ENCODE measurements at regions not wholly inside any gene's neighbourhood (a gene's known extent, or its start where the extent isn't known, plus 50 kb on each side); places are given as distances from the start of the nearest gene placed in this dataset.
"Not testable (repeated sequence)": the region's sequence is repeated elsewhere in the genome, so short reads cannot be mapped to it uniquely, and the experiment has no call there.

DNA sequence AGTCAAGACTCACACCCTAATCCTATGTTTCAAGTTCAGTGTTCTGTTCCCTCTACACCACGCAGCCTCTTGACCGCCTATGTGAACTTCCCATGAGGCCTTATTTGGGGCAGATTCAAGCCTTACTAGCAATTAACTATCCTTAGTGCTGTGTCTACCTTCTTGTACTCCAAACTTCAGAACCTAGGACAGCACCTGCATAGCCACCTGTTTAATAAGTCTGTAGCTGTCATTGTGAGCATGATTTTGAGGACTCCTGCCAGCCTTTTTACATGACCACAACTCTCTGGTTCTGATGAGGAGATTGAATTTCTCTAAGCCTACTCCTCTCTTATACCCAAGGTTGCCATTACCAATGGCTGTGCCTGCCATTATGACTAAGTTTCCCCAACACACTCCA, 50.8 kb upstream of the PCSK1 start:
- peak in 2 of 3 donors; percentile 8 to 23 for DNase-seq

DNA sequence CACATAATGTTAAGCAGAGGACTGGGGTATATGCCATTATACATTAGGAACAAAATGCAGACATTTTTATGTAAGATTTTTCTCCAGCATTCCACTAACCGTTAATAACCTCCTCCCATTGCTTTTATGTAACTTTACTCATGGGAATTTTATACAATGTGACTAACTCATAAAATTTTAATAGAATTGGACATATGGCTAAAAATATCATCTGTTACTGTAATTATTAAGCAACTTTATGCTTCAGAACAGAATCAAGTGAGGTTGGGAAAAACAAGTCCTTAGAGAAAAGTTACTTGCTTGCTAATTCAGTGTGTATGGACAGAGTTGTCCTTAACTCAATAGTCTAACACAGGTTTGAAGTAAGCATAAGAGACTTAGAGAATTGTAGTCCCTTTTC, 54.8 kb upstream of the PCSK1 start:
- DNase-seq = no peak

DNA sequence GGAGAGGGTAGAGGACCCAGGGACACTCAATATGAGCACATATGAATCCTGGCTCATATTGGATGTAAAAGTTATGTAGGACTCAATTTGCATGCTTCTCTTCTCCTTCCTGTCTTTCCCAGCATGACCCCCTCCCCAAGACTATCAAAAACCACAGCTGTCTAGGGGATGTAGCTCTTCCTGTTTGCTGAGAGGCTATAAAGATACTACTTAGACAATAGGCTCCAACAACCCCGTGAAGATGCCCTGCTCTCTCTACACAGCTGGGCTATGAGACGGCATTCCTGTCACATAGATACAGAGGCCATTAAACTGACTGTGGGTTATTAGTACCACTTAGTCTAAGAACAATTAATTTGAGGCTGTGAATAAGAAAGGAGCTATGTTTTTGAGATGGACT, 56.5 kb upstream of the PCSK1 start:
- DNase-seq = no peak

DNA sequence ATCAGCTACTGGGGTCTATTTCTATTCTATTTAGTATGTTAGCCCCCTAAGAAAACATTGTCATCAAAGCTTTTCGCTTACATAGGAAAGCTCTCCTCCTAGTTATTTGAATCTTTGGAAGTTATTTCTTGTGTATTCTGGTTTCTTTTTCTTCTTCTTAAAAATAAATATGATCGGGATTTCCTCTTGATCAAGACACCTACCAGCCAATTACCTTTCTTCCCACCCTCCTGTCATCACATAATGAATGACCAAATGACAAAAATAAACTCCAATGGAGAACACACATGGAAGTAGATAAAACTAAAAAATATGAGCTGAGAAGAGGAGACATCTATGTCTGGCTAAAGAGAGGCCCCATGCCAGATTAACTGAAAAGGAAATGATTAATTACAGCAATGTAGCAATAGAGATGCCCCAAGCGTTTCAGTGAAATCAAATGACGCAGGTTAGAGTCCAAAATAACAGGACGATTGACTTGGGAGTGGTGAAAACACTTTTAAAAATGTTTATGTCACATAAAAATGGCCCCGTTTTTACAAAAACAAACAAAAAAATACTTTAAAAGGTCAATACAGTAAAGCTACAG, 59.5 kb upstream of the PCSK1 start:
- no peak for DNase-seq

DNA sequence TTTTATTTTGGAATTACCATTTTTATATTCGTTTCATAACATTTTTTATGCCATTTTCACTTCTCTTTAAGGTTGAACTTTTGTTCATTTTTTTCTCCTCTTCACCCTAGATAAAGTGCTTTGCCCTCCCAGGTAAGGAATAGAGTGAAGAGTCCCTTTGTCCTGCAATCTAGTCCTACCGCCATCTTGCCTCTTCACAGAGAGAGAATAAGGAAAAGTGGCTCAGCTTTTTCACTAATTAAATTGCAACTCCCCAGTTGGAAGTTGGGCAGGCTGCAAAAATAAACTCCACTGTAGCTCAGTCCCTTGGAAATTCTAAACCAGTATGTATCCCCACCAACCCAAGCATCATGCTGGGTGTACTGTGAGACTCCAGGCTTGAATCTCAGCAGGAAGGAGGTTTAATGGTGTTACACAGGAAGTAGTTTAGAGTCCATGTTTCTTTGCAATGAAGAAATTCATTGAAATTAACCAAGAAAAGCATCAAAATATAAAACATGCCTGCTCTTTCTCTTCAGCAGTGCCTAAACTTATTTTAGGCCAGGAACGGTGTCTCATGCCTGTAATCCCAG, 60.3 kb upstream of the PCSK1 start:
- DNase-seq = no peak

DNA sequence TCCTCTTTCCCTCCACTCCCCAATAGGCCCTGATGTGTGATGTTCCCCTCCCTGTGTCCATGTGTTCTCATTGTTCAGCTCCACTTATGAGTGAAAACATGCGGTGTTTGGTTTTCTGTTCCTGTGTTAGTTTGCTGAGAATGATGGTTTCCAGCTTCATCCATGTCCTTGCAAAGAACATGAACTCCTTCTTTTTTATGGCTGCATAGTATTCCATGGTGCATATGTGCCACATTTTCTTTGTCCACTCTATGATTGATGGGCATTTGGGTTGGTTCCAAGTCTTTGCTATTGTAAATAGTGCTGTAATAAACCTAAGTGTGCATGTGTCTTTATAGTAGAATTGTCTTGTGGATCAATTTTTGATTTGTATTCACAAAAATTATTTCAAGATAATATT, 62.4 kb upstream of the PCSK1 start:
- DNase-seq = not testable (repeated sequence)

DNA sequence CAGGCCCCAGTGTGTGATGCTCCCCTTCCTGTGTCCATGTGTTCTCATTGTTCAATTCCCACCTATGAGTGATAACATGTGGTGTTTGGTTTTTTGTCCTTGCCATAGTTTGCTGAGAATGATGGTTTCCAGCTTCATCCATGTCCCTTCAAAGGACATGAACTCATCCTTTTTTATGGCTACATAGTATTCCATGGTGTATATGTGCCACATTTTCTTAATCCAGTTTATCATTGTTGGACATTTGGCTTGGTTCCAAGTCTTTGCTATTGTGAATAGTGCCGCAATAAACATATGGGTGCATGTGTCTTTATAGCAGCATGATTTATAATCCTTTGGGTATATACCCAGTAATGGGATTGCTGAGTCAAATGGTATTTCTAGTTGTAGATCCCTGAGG, 64.0 kb upstream of the PCSK1 start:
- DNase-seq = not testable (repeated sequence)

DNA sequence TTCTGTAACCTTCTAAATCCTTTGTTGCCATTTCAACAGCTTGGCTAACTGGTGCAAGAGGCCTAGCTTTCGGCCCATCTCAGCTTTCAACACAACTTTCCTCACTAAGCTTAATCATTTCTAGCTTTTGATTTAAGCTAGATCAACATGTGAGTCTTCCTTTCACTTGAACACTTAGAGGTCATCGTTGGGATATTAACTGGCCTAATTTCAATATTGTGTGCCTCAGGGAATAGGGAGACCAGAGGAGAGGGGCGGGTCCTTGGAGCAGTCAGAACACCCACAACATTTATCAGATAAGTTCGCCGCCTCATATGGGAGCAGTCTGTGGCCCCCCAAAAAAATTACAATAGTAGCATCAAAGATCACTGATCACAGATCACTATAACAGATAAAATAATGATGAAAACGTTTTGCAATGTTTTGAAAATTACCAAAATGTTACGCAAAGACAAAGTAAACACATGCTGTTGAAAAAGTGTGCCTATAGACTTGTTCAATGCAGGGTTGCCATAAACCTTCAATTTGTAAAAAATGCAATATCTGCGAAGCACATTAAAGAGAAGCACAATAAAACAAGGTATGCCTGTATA, 66.8 kb upstream of the PCSK1 start:
- no peak for DNase-seq

DNA sequence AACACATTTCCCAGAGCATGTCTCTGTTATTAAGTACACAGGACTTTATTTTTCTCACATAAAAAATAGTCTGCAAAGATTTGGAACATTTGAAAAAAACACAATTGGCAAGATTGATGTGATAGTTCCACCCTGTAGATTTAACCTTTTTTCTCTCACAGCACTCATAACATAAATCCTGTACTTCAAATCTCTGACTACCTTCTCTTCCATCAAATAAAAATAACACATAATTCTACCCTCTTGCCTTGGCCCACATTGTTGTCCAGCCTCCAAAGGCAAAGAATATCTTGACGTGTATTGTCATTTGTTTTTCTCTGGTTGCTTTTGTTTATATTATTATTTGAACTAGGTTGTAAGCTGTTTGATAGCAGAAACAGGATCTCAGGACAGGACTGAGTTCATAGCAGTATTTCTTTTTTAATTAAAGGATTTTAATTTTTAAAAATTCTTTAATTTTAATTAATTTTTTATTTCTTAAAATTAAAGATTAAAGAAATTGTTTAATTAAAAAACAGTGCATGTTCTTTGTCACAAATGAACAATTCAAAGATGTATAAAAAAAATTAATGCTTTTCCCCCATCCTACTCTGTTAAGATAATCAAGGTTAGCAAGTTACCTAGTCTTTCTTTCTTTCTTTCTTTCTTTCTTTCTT, 69.1 kb upstream of the PCSK1 start:
- DNase-seq = no peak

DNA sequence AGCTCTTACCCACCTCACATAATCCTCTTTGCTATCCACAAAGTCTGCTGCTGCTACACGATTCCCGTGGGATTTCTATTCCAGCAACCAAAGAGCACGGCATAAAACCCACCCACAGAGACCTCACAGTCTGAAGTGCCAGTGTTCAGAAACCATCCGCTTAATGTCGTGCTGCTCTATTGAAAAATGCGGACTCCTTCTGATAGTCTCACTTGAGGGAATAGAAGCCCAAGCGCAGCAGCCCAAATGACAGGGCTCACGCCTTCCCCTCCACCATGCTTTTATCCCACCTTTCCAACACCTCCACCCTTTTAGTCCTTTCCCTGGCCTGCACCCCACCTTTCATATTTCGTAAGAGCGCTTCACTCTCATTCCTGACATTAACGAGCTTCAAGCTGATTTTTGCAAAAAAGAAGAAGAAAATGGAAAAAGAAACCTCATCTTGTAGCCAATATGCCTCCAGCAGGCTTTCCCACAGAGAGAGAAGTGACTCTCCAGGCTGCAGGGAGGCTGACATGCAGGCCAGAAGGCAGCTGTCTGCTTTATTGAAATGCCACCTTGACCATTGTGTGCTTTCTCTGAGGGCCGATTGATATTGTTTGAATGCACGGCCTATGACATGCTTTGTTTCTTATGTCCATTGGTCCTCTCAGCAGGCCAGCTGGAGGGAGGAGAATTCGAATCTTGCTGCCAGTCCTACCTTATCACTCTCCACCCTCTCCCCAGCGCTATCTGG, 70.6 kb upstream of the PCSK1 start:
- no peak for DNase-seq

DNA sequence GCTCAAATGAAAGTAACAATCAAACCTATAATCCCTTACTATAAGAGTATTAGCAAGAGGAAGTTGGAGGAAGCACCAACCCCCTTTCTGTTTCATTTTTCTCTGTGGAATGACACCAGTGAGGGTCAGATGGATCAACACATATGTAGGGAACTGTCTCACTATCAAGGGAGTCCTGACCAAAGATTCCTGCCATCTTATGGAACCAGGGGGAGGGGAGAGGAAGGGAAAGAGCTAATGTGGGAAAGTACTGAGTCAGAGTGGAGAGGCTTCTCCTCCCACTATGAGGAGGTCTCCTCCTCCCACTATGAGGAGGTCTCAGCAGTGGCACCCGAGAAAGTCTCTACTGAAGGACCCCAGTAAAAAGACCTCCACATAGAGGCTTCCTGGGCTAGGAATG, 73.3 kb upstream of the PCSK1 start:
- no peak for DNase-seq

DNA sequence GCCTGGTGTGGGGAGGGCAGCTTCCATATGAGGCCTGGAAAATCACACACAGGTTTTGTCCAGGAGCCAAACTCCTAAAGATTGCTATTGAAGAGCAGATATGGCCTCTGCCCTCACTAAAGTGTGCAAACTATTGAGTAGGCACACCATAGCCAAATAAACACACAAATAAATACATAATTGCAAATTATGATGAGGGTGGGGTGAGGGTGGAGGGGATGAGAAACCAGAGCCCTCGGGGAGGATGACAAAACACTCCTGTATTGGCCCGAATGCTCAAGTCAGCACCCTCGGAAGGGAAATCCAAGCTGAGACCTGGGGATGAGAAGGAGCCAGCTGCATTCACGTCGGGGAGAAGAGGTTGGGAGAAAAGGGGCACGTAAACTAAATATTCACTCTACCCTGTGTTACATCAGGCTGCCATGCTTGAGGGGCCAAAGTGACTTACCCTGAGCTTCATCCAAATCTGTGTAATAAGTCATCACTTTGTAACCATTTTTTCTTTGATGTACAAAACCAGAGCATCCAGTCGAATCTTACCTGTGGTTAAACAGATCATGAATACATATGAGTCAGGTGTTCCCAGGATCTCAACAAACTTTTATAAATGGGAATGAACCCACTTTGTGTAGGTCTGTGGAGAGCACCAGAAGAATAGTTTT, 73.9 kb upstream of the PCSK1 start:
- no peak for DNase-seq

DNA sequence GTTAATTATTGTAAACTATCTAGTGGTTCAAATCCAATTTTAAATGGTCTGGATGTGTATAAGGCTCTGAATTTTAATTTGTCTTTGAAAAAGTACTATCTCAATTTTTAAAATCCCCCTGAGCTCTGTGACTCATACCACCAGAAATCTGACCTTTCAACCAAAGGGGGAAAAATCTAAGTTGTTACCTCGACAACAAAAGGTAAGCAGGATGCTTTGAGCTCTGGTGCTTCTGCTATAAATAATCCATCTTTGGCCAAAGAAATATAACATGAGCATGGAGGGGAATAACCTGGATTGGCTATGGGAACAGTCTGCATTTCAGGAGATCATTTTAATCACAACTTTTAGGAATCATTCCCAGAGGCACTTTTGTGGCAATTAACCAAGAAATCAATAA, 76.3 kb upstream of the PCSK1 start:
- DNase-seq = no peak

DNA sequence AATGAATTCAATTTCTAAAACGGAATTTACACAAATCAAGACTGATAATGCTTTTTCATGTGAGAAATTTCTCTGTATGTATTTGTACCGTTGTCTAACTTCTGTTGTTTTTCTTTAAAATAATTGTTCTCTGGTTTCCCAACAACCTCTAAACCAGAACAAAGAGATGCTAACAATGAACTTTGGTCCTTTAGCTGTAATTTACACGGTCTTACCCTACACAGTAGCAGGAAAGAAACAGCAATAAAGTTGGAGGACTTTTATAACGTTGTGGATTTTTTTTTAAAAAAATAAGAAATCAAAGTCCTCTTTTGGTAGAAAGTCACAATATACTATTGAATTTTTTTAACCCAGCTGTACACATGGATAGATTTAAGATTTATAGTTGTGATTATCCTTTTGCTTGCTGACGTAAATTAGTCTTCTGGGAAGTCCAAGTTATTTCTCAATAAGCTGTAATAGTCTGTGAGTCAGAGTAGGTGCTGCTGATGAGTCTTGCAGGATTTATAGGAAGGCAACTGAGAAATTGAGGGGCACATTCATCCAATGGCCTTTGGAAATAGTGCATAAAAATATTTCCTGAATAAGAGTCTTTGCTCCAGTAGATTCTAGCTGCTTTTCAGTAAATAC, 76.8 kb upstream of the PCSK1 start:
- DNase-seq = peak in 2 of 3 donors; percentile 19 to 88

DNA sequence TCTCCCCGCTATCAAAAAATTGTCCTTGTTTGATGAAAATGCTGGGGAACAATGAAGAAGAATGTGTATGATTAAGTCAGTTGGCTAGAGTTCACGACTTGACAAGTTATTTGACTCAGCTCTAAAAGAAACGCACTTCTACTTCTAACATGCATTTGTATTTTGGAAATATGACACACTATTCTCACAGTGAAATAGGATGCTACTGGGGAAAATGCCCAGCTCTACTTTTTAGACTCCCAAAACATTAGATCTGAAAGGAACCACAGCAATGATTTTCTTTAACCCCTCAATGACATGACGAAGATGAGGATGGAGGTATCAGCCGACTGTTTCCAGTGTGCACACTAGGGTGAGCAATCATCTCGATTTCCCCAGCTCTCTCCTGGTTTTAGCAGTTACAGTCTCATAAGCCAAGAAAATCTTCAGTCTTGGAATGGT, 83.6 kb upstream of the PCSK1 start:
- peak; percentile 18 to 43 (median 43) for DNase-seq

DNA sequence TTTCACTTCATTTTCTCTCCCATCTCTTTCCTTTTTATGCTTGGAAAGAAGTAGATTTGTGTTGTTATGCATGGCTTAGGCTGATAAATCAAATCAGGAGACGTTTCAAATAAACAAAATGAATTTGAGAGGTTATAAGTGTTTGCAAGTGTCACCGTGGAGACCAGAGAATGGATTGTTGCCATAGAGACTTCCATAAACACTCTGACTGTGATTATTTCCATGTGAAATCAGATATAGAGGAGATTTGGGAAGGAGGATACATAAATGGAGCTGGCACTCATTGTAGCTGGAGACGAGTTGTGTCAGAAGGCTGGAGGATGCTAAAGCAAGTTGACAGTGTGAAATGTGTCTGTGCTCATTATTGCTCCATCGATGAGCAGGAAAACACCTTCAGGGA, 84.2 kb upstream of the PCSK1 start:
- DNase-seq = peak; percentile 44 to 60 (median 47)

DNA sequence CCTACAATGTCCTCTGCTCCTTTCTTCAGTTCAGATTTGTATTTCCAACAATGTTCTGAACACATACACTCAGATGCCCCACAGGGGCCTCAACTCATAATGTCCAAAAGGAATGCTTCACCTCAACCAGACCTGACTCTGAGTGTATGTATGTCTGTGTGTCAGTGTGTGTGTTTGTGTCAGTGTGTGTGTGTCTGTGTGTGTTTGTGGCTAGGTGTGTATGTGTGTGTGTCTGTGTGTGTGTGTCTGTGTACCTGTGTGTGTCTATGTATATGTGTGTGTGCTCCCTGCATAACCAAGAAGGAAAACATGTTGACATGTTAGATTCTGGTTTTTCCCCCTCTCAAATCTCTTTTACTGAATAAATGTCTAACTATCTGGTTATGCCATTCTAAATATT, 87.3 kb upstream of the PCSK1 start:
- DNase-seq = no peak

DNA sequence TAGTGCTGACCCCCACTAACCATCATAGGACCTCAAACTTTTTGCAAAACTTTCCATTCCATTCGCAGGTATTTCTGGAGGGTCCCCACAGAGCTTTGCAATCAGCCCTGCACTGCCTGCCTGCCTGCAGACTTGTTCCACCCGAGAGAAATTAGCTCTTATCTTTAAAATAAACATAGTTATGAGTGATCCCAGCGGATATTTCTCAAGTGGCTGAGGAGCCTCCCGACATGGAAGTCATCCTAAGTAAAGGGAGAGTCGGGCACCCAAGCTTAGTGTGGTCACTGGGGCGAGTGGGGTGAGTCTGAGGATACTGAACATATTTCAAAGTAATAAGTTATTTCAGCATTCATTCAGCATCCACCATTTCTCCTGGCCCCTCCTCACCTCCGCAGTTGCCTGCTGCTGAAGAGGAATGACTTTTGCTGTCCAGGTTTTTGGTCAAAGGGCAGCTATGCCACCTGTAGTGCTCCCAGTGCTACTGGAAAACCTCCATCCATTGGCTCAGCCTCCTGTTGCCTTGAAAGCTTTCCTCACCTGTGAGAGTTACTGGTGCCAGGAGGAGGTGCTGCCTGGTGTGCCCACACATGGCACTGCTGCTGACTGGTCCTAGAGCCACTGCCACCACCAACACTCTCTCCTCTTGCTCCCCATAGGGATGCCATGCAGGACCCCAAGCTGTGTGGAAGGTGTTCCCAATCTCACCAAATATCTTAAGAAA, 89.7 kb upstream of the PCSK1 start:
- DNase-seq = no peak

DNA sequence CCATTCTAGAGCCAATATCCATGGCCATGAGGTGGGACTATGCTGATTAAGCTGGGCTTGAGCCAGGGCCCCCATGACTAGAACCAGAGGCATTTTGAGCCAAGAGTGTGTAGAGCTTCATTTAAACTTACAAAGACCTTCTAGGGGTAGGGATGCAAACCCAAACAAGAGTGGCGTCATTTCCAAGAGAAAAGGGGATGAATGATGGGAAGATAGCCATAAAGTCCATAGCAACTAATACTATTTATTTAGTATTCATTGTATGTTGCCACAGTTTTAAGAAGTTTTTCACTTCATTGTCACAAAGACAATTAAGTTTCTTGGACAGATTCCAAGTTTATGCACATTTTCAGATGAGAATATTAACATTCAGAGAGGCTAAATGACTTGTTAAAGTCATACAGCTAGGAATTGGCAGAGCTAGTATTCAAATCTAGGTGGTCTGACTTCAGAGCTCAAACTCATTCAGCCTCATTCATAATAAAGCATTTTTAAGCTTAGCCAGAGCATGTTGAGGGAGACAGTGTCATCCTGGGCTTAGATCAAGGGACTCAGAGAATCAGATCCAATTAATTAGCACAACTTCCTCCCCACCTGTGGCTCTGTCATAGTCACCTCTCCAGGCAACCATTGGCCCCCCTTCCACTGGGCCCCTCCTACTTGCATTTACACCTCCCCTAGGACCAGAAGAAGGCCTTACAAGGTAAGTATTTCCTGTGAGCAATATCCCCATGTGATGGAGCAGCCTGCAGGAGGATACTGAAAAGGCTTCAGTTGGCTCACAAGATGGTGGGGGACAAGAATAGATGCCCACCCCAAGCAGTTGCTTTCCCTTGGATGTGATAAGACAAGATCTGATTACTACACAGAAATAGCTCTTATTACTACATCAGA, 95.0 kb upstream of the PCSK1 start:
- DNase-seq = no peak
